ENCODE measurements at regions not wholly inside any gene's neighbourhood (a gene's known extent, or its start where the extent isn't known, plus 50 kb on each side); places are given as distances from the start of the nearest gene placed in this dataset.

DNA sequence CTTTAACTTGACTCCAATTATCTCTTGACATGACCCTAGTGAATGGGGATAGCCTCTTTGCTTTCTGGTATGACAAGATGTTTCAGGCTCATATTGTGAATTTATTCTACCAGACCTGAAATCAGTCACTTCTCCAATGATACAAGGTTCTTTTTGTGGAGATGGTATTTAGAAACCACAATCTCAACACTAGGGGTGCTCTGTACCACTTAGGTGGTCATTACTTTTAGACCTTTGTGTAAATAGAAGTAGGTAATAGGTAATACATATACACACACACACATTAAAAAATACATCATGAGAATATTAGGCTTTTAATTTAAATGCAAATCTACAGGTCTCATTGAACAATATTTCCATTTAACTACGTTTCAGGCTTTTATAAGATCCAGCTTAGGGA lies 199.0 kb upstream of the RHOBTB1 start:
- no peak for DNase-seq (ENCODE audit: low spot score)

DNA sequence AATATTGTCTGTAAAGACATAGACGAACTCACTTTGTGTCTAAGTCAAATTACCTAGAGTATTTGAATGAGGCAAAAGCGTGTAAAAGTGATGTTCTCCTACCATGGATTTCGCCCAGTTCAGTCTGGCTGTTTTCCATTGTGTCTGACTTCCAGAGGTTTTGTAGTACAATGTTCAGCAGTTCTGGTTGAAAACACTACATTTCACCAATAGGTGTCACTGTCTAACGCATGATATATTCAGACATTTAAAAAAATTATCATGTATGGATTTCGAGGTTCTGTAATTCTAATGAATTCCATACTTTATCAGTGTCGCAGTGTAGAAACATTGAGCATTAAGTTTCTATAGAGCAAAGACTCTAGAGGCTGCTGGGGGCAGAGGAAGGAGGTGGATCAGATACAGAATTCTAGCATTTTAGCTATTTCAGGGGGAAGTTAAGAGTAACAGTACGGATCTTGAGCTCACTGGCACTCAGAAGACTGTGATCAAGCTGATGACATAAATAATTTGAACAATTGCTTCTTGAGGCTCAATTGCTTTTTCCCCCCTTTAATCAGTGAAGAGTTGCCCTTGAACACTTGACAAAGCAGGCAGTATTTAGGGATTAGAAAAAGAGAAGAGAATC lies 196.9 kb upstream of the RHOBTB1 start:
- peak; percentile 69 for DNase-seq (ENCODE audit: low spot score)

DNA sequence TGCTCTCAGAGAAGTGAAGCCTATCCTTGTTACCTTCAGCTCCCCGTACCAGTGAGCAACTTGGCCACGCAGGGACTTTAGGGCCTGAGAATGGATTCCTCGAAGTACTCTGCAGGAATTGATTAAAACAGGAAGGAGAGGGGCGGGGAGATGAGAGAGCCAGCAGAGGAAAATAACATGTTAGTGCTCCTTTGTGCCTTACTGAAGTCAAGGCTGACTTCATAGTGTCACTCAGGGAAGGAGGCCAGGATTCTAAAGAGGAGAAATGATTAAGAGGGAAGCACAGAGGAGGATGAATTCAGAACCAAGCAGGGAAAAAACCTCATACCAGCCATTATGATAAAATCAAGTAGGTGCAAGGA lies 195.6 kb upstream of the RHOBTB1 start:
- no peak for DNase-seq (ENCODE audit: low spot score)

DNA sequence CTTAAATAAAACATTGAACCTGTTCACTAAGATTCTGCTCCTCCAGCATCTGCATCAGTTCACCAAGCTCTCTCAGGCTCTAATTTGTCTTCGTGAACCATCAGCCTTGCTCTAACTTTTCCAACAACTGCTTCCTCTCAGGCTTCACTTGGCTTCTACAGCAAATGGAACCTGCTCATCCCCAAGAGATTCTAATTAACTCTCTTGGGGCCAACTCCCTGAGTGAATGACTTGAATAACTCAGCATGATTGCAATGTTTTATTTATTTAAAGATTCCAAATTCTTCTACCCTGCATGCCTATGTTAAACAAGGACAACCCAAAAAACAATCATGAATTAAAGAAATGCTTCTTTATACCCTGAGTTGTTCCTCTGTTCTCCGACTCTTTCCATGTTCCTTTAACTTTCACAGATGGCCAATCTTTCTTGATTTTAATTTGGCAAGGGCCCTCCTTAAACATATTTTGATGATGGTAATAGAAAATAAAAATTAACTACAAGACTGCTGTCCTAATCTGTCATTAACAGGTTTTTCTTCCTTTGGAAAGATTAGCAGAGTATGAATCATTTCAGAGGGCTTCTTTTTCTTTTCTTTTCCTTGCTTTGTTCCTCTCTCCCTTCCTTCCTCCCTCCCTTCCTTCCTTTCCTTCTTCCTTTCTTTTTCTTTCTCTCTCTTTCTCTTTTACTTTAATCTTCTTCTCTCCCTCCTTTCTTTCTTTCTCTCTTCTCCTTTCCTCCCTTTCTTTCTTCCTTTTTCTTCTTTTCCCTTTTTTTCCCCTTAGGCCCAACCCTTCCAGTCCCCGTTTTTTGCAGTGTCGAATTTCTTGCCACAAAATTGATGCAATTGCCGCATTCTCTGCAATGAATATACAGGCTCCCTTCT lies 195.0 kb upstream of the RHOBTB1 start:
- DNase-seq (ENCODE audit: low spot score) = no peak

DNA sequence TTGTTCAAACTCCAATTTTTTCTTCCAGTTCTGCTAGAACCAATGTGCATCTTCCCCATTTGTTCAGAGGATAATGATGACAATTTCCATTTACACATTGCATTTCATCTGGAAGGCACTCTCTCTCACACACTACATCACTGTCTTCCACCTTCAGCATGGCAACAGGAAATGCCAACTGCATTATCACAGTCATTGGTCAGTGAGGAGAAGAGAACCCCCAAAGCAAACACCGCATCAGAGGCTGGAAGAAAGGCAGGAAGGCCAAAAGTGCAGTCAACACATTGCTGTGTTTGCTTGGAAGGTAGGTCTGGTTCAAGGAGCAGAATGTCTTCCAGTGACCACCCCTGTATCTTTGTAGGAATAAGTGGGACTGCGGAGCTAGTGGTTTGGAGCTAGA lies 192.2 kb upstream of the RHOBTB1 start:
- DNase-seq (ENCODE audit: low spot score) = peak; percentile 13

DNA sequence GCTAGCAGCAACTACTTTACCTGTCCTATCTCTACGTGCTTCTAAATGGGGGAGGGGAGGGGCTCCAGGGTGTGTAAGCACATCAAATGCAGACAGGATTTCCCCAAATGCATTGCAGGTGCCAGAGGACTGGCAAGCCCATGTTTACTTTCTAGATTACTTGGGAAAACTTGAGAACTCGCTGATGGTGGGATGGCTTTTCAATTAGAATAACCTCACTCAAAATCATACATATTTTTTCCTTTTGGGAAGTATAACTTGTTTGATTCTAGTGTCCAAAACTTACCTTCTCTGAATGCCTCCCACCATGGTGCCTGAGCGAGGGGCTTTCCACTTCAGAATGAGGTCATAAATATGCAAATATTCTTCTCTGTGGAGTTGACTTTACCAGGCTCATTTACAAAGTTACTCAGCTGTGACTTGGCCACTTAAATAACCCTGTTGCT lies 191.3 kb upstream of the RHOBTB1 start:
- DNase-seq (ENCODE audit: low spot score) = no peak

DNA sequence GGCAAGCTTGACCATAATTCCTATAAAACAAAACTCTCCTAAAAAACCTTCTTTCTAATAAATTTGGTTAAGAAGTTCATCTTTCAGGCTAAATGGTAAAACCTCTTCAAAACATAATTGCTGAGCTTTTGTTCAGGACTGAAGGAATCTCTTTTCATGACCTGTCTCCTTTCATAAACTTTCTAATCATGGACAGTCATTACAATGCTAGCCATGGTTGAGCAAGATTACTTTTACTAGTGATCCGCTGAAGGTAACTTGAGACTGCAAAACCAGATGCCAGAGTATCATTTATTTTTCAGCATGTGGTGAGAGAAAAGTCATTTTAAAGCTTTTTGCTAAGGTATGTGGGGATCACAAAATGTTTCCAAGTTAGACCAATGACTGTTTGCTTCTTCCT lies 186.4 kb upstream of the RHOBTB1 start:
- DNase-seq (ENCODE audit: low spot score) = peak; percentile 6

DNA sequence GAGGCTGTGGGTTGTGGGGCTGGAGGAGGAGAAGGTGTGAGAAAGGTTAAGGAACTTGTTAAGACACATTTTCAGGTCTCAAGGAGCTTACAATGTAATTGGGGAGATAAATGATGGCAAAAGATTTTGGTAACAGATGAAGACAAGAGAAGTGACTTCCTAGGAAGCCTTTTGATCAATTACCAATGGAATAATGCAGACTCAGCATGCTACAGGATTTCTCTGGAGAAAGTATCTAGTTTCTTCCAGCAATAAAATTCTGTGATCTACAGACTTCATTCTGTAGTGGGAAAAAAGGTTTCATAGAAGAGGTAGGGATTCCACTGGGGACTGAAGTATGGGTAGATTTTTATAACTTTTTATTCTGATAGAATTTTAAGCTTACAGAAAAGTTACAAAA lies 184.2 kb upstream of the RHOBTB1 start:
- DNase-seq (ENCODE audit: low spot score) = no peak

DNA sequence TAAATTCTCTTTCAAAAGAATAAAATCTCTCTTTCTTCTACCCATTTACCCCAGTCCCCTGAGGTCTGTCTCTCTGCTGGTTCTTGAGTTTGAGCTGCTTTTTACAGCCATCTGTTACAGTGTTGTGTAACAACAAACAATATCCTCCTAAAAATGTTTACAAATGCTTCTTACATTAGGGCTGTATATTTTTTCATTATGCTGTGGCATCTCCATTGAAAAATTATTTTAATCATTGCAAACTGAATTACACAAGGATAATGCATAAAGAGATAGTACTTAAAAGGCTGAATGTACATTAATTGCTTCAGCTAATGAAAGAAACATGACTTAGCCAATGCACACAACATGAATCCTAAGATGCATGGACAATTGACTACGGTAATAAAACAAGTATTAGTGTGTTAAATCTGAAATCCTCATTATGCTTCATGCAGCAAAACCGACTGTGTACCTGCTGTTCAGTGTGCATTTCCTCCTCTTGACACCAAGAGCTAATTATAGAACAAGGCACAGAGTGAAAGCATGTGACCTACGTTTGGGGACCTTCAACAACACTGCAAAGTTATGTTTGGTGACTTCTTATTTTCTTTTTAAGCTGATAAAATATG lies 181.7 kb upstream of the RHOBTB1 start:
- DNase-seq (ENCODE audit: low spot score) = no peak

DNA sequence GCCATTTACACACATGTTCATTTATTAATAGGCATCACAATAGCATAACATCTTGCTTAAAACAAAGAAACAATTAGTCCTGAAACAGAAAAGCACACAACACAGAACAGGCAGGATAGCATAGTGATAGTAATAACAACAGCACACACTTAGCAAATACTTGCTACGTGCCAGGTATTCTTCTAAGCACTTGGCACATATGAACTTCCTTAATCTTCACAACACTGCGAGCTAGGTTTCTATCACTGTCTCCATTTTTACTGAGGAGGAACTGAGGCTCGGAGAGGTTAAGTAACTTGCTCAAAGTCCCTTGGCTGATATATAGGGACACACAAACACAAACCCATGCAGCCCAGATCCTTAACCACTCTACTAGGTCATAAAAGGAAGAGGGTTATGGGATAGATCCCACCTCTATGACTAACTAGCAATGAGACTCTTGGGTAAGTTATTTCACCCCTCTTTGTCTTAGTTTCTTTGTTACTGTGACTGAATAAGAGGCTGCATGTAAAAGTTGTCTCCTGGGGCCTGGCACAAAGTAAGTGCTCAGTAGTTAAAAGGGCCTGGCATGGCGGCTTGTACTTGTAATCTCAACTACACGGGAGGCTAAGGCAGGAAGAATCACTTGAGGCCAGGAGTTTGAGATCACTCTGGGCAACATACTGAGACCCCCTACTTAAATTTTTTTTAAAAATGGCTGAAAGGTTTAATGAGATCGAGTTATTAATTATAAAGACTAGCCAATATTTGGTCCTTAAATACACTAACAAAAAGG lies 181.0 kb upstream of the RHOBTB1 start:
- DNase-seq (ENCODE audit: low spot score) = no peak

DNA sequence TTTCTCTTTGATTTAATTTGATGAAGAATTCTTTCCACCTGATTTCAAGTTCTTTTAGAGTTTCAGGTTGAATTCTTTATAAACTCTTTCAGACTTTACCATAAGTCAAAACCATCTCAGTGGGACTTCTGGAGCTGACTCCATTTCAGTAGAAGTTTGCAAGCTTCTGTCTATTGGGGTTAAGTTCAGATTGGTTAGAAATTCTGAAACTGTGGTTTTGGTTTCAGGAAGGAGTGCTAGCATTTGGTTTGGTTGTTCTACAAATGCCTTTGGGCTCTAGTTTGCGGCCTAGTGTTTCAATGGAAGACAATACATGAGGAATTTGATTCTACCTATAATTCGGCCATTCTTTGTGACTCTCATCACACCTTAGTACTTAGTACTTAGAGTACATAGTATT lies 176.8 kb upstream of the RHOBTB1 start:
- no peak for DNase-seq (ENCODE audit: low spot score)

DNA sequence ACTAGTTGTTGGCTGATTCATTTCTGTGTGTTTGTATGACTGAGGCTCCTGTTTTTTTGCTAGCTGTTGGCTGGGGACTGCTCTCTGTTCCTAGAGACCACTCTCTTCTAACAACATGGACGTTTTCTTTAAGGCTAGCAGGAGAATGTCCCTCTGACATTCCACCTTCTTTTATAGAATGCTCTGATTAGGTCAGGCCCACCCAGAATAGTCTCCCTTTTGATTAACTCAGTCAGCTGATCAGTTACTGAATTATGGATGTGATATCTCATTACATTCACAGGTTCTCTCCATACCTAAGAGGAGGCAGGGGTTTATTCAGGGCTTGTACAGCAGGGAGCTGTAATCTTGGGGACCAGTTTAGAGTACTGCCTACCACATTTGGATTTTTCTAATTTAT lies 175.6 kb upstream of the RHOBTB1 start:
- DNase-seq (ENCODE audit: low spot score) = no peak

DNA sequence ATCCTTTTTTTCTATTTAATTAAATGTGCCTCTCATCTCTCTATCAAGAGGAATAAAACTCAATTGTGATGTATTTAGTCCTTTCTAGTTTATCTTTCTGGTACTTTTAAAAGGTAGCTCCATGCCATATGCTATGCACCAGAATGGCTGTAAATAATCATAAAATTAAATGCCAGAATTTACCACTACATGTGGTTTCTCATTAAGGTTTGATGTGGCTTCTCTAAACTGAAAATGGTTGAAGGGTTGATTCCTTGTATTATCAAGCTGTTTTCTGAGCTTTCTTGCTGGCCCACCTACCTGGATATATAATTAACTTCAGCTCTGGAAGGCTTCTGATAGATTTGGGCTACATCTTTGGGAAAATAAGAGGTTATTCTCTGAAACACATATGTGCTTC lies 171.9 kb upstream of the RHOBTB1 start:
- no peak for DNase-seq (ENCODE audit: low spot score)

DNA sequence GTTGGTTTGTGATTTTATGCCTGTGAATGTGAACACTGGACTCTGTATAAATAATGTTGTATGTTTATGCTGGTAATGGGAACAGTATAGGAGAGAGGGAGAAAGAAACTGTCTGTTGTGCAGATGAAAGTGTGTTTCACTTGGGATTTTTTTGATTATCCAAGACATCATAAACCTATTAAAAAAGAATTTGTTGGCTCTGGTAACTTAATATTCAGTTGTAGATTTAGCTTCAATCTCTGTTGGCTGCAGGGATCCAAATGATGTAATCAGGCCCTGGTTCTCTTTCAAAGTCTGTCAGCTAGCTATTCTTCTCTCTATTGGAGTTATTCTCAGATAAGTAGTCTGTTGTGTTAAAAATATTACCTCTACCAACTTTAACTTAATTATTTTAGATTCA lies 168.8 kb upstream of the RHOBTB1 start:
- DNase-seq (ENCODE audit: low spot score) = no peak

DNA sequence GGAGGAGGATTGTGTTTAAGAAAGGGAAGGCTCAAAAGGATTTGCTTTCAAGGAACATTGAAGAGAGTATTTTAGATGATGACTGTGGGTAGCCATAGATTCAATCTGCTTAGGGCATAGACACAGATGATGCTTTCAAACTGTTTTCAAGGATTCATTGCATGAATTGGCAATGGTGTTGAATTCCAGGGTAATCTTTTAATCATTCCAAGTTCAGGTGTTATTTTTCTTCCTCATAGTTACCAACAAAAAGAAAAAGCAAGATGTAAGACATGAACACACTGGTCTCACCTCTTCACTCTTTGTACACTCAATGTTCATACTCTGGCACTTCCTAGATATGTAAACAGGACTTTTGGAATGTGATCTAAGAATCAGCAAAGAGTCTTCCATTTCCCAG lies 167.0 kb upstream of the RHOBTB1 start:
- DNase-seq (ENCODE audit: low spot score) = no peak

DNA sequence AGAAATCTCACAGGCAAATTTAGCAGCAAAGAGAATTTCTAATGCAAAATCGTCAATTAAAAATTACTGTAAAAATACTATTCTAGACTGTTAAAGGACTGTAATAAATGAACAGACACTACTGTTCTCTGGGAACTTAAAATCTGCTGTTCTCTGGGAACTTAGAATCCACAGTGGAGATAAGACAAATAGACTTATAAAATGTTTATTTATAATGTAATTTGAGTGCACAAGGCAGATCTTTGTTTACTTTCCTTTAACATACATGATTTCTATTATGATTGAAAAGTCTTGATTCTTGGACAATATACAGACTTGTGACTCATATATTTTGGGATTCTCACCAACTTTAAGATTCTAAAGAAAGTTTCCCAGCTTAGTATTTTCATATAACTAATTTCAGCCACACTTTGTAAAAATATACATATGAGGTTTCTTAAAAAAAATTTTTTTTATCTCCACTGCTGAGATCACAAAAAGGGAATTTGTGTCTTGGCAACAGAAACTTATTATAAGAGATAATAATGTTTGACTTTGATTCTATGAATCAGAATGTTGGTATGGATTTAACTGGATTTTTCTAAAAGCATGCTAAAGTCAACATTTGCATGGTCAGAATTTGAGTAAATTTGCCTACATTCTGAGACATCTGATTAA lies 166.3 kb upstream of the RHOBTB1 start:
- DNase-seq (ENCODE audit: low spot score) = peak; percentile 5

DNA sequence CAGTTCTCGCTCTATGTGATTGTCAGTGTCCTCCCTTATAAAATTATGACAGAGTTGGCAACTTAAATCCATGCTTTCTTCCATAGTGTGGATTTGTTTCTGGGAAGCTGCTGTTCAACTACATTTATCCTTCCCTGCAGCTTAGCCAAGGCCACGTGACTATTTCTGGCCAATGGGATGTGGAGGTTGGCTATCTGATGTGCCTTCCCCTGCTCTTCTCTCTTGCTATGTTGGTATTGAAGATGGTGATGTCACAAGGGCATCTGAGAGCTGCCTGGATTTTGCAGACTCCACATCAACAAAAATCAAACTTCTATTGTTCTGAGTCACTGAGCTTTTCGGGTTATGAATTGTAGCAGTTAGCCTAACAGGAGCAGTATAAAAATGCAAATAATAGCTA lies 164.9 kb upstream of the RHOBTB1 start:
- DNase-seq (ENCODE audit: low spot score) = no peak

DNA sequence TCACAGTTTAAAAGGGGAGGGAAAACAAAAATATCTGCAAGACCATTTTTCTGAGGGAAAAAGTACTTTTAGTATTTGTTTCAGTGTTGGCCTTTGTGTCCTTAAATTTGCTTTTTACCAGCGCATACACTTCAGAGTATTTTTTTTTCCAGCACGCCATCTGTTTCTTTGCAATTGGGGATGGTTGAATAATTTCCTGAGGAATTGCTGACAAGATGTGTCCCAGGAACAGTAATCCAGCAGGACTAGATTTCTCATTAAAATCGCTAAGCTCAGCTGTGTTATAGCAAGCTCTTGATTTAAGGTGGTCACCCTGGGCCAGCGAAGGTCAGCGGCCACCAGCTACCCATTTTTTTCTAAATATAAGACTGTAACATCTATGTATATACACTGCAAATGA lies 156.9 kb upstream of the RHOBTB1 start:
- no peak for DNase-seq (ENCODE audit: low spot score)

DNA sequence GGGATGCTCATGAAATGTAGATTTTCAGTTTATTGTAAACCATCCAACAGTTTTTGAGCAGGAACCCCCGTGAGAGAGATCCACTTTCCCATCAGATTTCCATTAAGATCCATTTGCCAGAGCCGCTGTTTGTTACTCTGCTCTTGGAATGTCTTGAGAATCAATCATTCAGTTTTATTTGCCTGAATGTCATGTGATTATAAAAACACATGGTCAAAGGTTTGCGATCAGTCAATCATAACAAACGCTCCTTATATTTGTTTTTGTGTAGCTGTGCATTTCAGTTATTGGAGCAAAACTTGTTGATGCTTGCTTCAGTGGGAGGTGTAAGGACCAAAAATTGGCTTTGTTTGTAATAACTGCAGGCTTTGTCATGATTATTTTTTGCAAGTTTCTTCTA lies 155.8 kb upstream of the RHOBTB1 start:
- no peak for DNase-seq (ENCODE audit: low spot score)

DNA sequence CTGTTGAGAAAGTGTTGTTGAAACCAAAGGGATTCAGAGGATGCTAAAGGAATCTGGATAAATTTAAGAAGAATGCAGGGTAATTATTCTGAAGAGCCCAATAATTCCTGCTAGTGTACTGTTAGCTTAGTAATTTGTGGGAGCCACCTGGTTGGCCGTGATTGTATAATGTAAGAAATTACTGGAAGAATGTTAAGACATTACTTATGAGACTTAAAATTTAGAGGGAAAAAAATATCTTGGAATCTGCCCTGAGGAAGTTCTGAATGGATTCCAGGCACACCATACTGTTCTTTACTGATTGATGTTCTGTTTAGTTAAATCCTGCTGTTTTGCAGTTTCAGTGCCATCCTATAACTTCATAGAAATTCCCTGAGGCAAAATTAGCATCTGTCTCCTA lies 155.0 kb upstream of the RHOBTB1 start:
- no peak for DNase-seq (ENCODE audit: low spot score)

DNA sequence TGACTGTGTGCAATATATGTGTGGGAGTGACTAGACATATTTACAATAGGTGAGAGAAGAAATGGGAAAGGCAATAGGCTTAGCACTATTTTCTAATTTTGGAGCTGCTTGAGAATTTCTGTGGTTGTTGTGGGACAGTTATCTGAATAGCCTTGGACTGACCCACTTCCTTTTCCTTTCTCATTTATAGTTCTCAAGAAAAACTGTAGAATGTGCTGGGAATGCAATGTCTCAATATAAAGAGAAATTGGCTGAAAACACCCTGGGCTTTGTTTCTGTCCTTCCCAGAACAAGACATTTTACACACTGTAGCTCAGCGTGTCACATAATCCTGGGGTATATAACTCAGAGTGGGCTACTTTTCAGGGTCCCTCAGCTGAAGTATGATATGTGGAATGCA lies 153.0 kb upstream of the RHOBTB1 start:
- DNase-seq (ENCODE audit: low spot score) = no peak

DNA sequence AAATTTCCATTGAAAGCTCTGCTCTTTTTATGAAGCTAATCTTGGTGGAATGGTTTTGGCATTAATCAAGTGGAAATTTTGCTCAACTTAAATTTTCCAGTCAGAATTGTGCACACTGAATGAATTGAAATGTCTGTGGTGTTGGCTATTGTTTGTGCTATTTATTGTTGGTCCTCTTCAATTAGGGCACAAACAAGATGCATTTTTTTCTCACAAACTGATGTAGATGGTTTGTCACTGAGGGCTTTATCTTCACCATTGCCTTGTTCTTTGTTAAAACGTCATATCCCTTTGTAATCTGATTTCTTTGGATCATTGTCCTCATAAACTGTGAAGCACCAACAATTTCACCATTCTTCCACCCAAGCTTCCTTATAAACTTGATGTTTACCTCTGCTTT lies 152.1 kb upstream of the RHOBTB1 start:
- DNase-seq (ENCODE audit: low spot score) = no peak
